Gastroesophageal sphincter (tissue), 3 donors: ENCODE measurements at regions not wholly inside any gene's neighbourhood (a gene's known extent, or its start where the extent isn't known, plus 50 kb on each side); places are given as distances from the start of the nearest gene placed in this dataset.

ENCODE experiments used
- POLR2A ChIP-seq, 2 donors: fragments of 450-650 bp; IDR thresholded peaks; one replicate each; pipeline ENCODE4 v1.6.1; 2017; ENCODE audit warnings: antibody characterized with exemption in 2 of 2, mild to moderate bottlenecking in 2 of 2, moderate library complexity in 1 of 2
- POLR2AphosphoS5 ChIP-seq: sonication (generic); formaldehyde crosslinking; IDR thresholded peaks from one replicate; pipeline ENCODE4 v1.6.1; 2017; ENCODE audit warnings: antibody characterized with exemption
- TF ChIP-seq, protein P1 (sequence below), 4 experiments: fragments of 200-600 bp in 2 of 4; fragments of 450-650 bp in 2 of 4; sonication (generic) in 1 of 4; IDR thresholded peaks; one replicate each; pipeline ENCODE4 v1.5.1; 2017 to 2019; ENCODE audit warnings: antibody characterized with exemption in 4 of 4, mild to moderate bottlenecking in 2 of 4, moderate library complexity in 2 of 4

DNA sequence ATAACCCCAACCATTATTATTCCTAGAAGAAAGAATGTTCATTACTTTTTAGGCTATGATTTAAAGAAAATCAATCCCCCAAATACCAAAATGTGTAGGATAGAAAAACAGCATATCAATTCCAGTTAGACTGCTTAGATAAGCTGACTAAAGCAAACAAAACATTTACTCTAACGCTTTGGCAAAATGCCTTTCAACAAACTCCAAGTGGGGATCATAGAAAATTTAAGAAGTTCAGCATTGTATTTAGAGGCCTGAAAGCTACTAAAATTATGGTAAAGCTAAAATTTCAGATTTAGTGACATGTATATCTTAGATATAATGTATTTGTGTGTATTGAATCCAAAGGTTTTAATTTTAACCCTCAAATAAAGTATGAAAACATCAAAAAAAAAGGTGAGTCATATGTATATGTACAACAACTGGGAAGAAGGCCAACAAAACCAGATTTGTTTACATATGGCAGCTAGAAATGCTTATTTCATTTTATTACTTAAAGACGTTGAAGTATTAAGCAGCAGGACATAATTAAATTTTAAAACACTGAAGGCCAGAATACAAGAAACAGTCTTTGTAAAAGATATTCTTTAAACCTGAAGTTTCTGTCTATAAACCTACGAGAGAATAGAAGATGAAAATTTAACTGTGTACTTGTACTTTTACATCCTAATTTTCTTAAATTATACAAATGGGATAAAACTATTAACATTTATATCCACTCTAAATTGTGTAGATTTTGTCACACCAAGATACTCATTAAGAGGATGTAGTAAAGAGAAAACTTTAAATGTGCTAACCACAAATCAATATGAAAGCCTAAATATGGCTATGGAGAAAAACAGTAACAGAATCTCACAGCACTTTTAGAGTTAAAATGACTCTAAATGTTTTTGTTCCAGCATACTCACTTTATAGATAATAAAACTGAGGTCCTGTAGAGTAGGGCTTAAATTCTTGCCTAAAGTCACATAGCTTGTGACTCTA, 71.4 kb downstream of the SLC41A2 start:
- TF ChIP-seq, protein P1, sequence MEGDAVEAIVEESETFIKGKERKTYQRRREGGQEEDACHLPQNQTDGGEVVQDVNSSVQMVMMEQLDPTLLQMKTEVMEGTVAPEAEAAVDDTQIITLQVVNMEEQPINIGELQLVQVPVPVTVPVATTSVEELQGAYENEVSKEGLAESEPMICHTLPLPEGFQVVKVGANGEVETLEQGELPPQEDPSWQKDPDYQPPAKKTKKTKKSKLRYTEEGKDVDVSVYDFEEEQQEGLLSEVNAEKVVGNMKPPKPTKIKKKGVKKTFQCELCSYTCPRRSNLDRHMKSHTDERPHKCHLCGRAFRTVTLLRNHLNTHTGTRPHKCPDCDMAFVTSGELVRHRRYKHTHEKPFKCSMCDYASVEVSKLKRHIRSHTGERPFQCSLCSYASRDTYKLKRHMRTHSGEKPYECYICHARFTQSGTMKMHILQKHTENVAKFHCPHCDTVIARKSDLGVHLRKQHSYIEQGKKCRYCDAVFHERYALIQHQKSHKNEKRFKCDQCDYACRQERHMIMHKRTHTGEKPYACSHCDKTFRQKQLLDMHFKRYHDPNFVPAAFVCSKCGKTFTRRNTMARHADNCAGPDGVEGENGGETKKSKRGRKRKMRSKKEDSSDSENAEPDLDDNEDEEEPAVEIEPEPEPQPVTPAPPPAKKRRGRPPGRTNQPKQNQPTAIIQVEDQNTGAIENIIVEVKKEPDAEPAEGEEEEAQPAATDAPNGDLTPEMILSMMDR (IDR thresholded peaks at IDR 0.05): no peak
- TF ChIP-seq POLR2A (IDR thresholded peaks at IDR 0.05) (no peak), POLR2AphosphoS5 (no peak)
